GM19452 (cell line): ENCODE measurements at regions not wholly inside any gene's neighbourhood (a gene's known extent, or its start where the extent isn't known, plus 50 kb on each side); places are given as distances from the start of the nearest gene placed in this dataset.
A peak's percentile ranks its signal among the peaks of the same experiment; 100 is the strongest.

Experiments used
- ATAC-seq: cut with Tn5 transposase; IDR thresholded peaks from one replicate; pipeline ENCODE4 v1.9.1; 2021; ENCODE audit not compliant: unreplicated experiment

GRCh38 chr11:131044851-131045250, 128.6 kb upstream of the SNX19 start:
- ATAC-seq = no peak

- no peak for ATAC-seq
These were observed 136.1 kb upstream of the SNX19 start for GRCh38 chr11:131052367-131052766.

- no peak for ATAC-seq
These were observed 139.8 kb upstream of the SNX19 start for GRCh38 chr11:131056036-131056435.

- no peak for ATAC-seq
These were observed 147.4 kb upstream of the SNX19 start for GRCh38 chr11:131063638-131064037.

- ATAC-seq = peak; percentile 81
These were observed 148.2 kb upstream of the SNX19 start for GRCh38 chr11:131064373-131064991.

- no peak for ATAC-seq
These were observed 149.4 kb upstream of the SNX19 start for GRCh38 chr11:131065435-131066413.

GRCh38 chr11:131066551-131066950, 150.3 kb upstream of the SNX19 start:
- no peak for ATAC-seq

GRCh38 chr11:131070365-131070764, 154.1 kb upstream of the SNX19 start:
- ATAC-seq = no peak

- ATAC-seq = no peak
These were observed 156.9 kb upstream of the SNX19 start for GRCh38 chr11:131073167-131073566.

- ATAC-seq = no peak
These were observed 158.3 kb upstream of the SNX19 start for GRCh38 chr11:131074573-131074972.

GRCh38 chr11:131077340-131077739, 161.1 kb upstream of the SNX19 start:
- no peak for ATAC-seq

- ATAC-seq = no peak
These were observed 162.8 kb upstream of the SNX19 start for GRCh38 chr11:131079036-131079435.

GRCh38 chr11:131089727-131090245, 173.5 kb upstream of the SNX19 start:
- ATAC-seq = no peak

GRCh38 chr11:131092469-131092868, 176.2 kb upstream of the SNX19 start:
- no peak for ATAC-seq

- no peak for ATAC-seq
These were observed 178.5 kb upstream of the SNX19 start for GRCh38 chr11:131094827-131095226.

- no peak for ATAC-seq
These were observed 179.4 kb upstream of the SNX19 start for GRCh38 chr11:131095511-131096185.

GRCh38 chr11:131099013-131099412, 182.7 kb upstream of the SNX19 start:
- ATAC-seq = no peak

- no peak for ATAC-seq
These were observed 183.5 kb upstream of the SNX19 start for GRCh38 chr11:131099746-131100145.

- no peak for ATAC-seq
These were observed 192.5 kb upstream of the SNX19 start for GRCh38 chr11:131108760-131109159.

GRCh38 chr11:131109257-131109656, 193.0 kb upstream of the SNX19 start:
- no peak for ATAC-seq

- ATAC-seq = no peak
These were observed 193.5 kb upstream of the SNX19 start for GRCh38 chr11:131109790-131110189.
